Loucy (cell line): ENCODE measurements at regions not wholly inside any gene's neighbourhood (a gene's known extent, or its start where the extent isn't known, plus 50 kb on each side); places are given as distances from the start of the nearest gene placed in this dataset.

Experiments
- H2AFZ ChIP-seq: fragments of 200-600 bp; sonication (generic); 2 replicates; pipeline ENCODE4 v1.6.0; 2016; ENCODE audit warnings: antibody characterized with exemption, mild to moderate bottlenecking, low read length, moderate library complexity
- H3F3A ChIP-seq: fragments of 200-600 bp; 2 replicates; pipeline ENCODE4 v1.6.0; 2016; ENCODE audit warnings: antibody characterized with exemption, low read depth, mild to moderate bottlenecking
- H3K27me3 ChIP-seq: fragments of 200-600 bp; sonication (generic); 2 replicates; pipeline ENCODE4 v1.6.1; 2014; ENCODE audit warnings: low read length, mild to moderate bottlenecking; ENCODE audit not compliant: insufficient read depth, poor library complexity, severe bottlenecking
- H3K36me3 ChIP-seq: fragments of 200-600 bp; sonication (generic); 2 replicates; pipeline ENCODE4 v1.6.1; 2016; ENCODE audit warnings: low read length; ENCODE audit not compliant: insufficient read depth
- H3K4me1 ChIP-seq: fragments of 200-600 bp; sonication (generic); 2 replicates; pipeline ENCODE4 v1.5.1; 2014; ENCODE audit warnings: low read length, mild to moderate bottlenecking; ENCODE audit not compliant: insufficient read depth, poor library complexity, severe bottlenecking
- H3K4me2 ChIP-seq: fragments of 200-600 bp; sonication (generic); 2 replicates; pipeline ENCODE4 v1.6.0; 2014; ENCODE audit warnings: antibody characterized with exemption, low read length, low read depth, mild to moderate bottlenecking; ENCODE audit not compliant: poor library complexity, severe bottlenecking
- H3K4me3 ChIP-seq: fragments of 200-600 bp; sonication (generic); 2 replicates; pipeline ENCODE4 v1.5.1; 2014; ENCODE audit warnings: low read length, mild to moderate bottlenecking, mixed read lengths; ENCODE audit not compliant: poor library complexity, severe bottlenecking
- H3K79me2 ChIP-seq: fragments of 200-600 bp; sonication (generic); 2 replicates; pipeline ENCODE4 v1.6.1; 2014; ENCODE audit warnings: low read length; ENCODE audit not compliant: insufficient read depth
- H3K9ac ChIP-seq: fragments of 200-600 bp; sonication (generic); 2 replicates; pipeline ENCODE4 v1.6.0; 2014; ENCODE audit warnings: mild to moderate bottlenecking, low read depth, low read length, moderate library complexity; ENCODE audit not compliant: poor library complexity, severe bottlenecking
- H3K9me2 ChIP-seq: fragments of 200-600 bp; sonication (generic); replicated peaks from 2 replicates; pipeline ENCODE4 v1.6.1; 2016; ENCODE audit warnings: low read depth, low read length, mixed read lengths
- H3K9me3 ChIP-seq: fragments of 200-600 bp; sonication (generic); 2 replicates; pipeline ENCODE4 v1.6.1; 2014; ENCODE audit warnings: mild to moderate bottlenecking, antibody characterized with exemption, low read length, low read depth; ENCODE audit not compliant: insufficient read depth
- H4K20me1 ChIP-seq: fragments of 200-600 bp; sonication (generic); 2 replicates; pipeline ENCODE4 v1.6.0; 2014; ENCODE audit warnings: antibody characterized with exemption, low read length, mild to moderate bottlenecking; ENCODE audit not compliant: insufficient read depth, poor library complexity, severe bottlenecking
- EZH2phosphoT487 ChIP-seq: fragments of 200-600 bp; IDR thresholded peaks from 2 replicates; pipeline ENCODE4 v1.6.1; 2018; ENCODE audit warnings: antibody characterized with exemption, mild to moderate bottlenecking, moderate library complexity, borderline replicate concordance
- TF ChIP-seq, protein P1 (sequence below): fragments of 200-600 bp; sonication (generic); conservative IDR thresholded peaks from 2 replicates; pipeline ENCODE4 v1.5.1; 2014; ENCODE audit warnings: mild to moderate bottlenecking, antibody characterized with exemption, low read length

DNA sequence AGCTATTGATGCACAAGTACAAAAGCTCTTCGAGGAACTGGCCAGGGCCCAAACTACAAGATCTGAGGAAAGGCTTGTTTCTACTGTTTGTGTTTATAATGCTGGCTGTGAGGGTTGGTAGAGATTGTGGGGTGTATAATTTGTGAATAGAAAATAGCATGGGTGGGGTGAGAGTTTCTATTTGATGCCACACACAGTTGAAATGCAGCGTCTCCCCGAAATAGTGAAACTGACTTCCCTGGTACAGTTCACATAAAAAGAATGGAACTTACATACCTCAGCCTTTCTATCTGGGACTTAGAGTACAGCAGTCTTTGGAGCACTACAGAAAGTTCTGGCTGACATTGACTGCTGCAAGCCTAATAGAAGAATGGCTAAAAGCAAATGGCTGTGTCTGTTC, 91.3 kb downstream of the DTWD1 start:
- H3F3A ChIP-seq = no peaks in the 10 kb centered on the region
- peaks cover 28% of the 10 kb centered on the region for H3K4me1 ChIP-seq
- no peak overlapping the region for H3K4me3 ChIP-seq
- H3K9me3 ChIP-seq = peaks cover 19% of the 10 kb centered on the region; the same call in 1 of the 2 replicates
- no peaks in the 10 kb centered on the region for H3K36me3 ChIP-seq
- TF ChIP-seq EZH2phosphoT487 = no peak
- TF ChIP-seq, protein P1, sequence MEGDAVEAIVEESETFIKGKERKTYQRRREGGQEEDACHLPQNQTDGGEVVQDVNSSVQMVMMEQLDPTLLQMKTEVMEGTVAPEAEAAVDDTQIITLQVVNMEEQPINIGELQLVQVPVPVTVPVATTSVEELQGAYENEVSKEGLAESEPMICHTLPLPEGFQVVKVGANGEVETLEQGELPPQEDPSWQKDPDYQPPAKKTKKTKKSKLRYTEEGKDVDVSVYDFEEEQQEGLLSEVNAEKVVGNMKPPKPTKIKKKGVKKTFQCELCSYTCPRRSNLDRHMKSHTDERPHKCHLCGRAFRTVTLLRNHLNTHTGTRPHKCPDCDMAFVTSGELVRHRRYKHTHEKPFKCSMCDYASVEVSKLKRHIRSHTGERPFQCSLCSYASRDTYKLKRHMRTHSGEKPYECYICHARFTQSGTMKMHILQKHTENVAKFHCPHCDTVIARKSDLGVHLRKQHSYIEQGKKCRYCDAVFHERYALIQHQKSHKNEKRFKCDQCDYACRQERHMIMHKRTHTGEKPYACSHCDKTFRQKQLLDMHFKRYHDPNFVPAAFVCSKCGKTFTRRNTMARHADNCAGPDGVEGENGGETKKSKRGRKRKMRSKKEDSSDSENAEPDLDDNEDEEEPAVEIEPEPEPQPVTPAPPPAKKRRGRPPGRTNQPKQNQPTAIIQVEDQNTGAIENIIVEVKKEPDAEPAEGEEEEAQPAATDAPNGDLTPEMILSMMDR = no peak
- H3K79me2 ChIP-seq = no peaks in the 10 kb centered on the region
- H3K9ac ChIP-seq = no peak overlapping the region
- H3K4me2 ChIP-seq = no peak overlapping the region
- H3K9me2 ChIP-seq = no peaks in the 10 kb centered on the region
- no peaks in the 10 kb centered on the region for H3K27me3 ChIP-seq
- no peaks in the 10 kb centered on the region for H4K20me1 ChIP-seq
- H2AFZ ChIP-seq = no peak overlapping the region

- no peaks in the 10 kb centered on the region for H3K27me3 ChIP-seq
- no peaks in the 10 kb centered on the region for H3K36me3 ChIP-seq
- H3F3A ChIP-seq = no peaks in the 10 kb centered on the region
- TF ChIP-seq, protein P1 = no peak
- TF ChIP-seq EZH2phosphoT487 = no peak
- no peaks in the 10 kb centered on the region for H3K79me2 ChIP-seq
- H3K4me3 ChIP-seq = peak overlapping the region; percentile 2
- H2AFZ ChIP-seq = no peak overlapping the region
- H4K20me1 ChIP-seq = no peaks in the 10 kb centered on the region
- H3K9me3 ChIP-seq = peaks cover 19% of the 10 kb centered on the region; the same call in 1 of the 2 replicates
- no peaks in the 10 kb centered on the region for H3K9me2 ChIP-seq
- peaks cover 28% of the 10 kb centered on the region for H3K4me1 ChIP-seq
- peak overlapping the region; percentile 16 for H3K9ac ChIP-seq
- H3K4me2 ChIP-seq = peak overlapping the region; percentile 45
Observed at GRCh38 chr15:49712846-49713450, 92.1 kb downstream of the DTWD1 start.

GRCh38 chr15:49715211-49715610, 94.4 kb downstream of the DTWD1 start:
- no peaks in the 10 kb centered on the region for H3K9me2 ChIP-seq
- no peak for TF ChIP-seq EZH2phosphoT487
- TF ChIP-seq, protein P1 = no peak
- H3K27me3 ChIP-seq = no peaks in the 10 kb centered on the region
- H3F3A ChIP-seq = no peaks in the 10 kb centered on the region
- H2AFZ ChIP-seq = no peak overlapping the region
- peak overlapping the region; percentile 45 for H3K4me2 ChIP-seq
- no peaks in the 10 kb centered on the region for H3K36me3 ChIP-seq
- H4K20me1 ChIP-seq = no peaks in the 10 kb centered on the region
- no peak overlapping the region for H3K9ac ChIP-seq
- peaks cover 12% of the 10 kb centered on the region; the same call in 1 of the 2 replicates for H3K9me3 ChIP-seq
- H3K4me1 ChIP-seq = peaks cover 28% of the 10 kb centered on the region
- H3K79me2 ChIP-seq = no peaks in the 10 kb centered on the region
- peak overlapping the region; percentile 31 for H3K4me3 ChIP-seq
